M059J (cell line): ENCODE measurements at regions not wholly inside any gene's neighbourhood (a gene's known extent, or its start where the extent isn't known, plus 50 kb on each side); places are given as distances from the start of the nearest gene placed in this dataset.
"Not testable (repeated sequence)": the region's sequence is repeated elsewhere in the genome, so short reads cannot be mapped to it uniquely, and the experiment has no call there.

Source experiments
- DNase-seq: peaks from one replicate; pipeline ENCODE4 v3.0.0-alpha.2; 2012; ENCODE audit warnings: low read depth

- DNase-seq: no peak
Measured at GRCh38 chr10:8688881-8689280, 634.4 kb downstream of the GATA3 start.

- no peak for DNase-seq
Measured at GRCh38 chr10:8691498-8692017, 637.1 kb downstream of the GATA3 start.

- not testable (repeated sequence) for DNase-seq
Measured at GRCh38 chr10:8693635-8694034, 639.1 kb downstream of the GATA3 start.

DNA sequence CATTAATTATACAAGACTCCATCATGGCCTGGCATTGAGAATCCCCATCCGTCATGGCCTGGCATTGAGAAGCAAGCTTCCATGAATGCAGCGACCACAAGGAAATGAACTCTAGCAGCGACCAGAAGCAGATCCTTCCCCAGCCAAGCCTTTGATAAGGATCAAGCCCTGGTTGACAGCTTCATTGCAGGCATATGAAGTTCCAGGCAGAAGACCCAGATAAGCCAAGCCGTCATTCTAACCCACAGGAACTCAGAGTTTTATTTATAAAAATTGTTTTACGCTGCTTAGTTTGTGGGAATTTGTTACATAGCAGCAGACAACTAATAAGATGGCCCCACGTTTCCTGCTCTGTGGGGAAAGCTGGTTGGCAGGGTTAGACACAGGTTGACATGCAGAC is 642.3 kb downstream of the GATA3 start:
- peak; percentile 74 for DNase-seq

DNA sequence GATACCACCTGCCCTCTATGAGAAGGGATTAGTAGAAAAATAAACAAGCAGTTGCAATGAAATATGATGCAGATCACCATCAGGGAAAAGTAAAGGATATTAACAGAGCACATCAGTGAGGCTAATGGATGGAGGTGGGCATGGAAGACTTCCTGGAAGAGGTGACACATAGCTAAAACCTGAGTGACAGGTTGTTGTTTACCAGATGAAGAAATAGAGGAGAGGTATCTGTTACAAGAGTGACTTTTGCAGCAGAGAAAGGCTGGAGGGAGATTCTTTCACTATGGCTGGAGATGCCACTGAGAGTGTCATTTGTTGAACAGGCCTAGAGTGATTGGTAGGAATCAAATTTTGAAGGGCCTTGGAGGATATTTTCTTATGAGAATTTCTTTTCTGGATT is 646.2 kb downstream of the GATA3 start:
- no peak for DNase-seq

- no peak for DNase-seq
Measured at GRCh38 chr10:8702181-8702580, 647.7 kb downstream of the GATA3 start.

DNA sequence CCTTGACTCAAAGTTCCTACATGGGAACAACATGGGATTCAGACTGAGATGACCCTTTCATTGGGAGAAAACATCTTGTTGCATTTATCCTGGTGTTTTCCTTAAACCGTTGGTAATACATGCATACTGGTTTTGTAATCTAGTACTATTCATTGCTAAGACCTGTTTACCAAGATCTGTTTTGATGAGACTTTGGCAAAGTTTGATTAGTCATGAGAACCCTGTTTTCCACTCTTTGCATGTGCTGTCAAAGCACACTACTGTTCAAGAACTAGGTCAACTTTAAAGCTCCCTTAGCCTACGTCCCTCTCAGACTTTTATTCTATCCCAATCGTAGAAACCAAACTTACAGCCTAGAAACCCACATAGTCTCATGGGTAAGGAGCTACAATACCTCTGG is 650.9 kb downstream of the GATA3 start:
- DNase-seq: no peak

GRCh38 chr10:8712656-8713055 is 658.2 kb downstream of the GATA3 start:
- DNase-seq: peak; percentile 52

DNA sequence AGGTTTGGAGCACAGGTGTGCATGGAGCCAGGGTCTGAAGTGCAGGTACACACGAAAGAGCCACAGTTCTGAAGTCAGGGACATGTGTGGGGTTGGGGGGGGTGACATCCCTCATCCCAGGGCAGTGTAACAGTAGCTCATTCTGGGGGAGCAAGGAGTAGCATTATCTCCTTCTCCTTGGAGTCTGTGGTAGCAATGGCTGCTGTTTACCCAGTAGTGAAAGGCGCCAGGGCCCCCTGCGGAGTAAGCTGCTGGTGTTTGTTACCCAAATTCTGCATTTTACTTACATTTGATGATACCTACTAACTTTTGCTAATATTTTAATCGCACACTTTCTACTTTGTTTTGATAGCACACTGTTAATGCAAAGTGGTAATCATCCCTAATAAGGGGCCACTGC is 665.5 kb downstream of the GATA3 start:
- DNase-seq: no peak

DNA sequence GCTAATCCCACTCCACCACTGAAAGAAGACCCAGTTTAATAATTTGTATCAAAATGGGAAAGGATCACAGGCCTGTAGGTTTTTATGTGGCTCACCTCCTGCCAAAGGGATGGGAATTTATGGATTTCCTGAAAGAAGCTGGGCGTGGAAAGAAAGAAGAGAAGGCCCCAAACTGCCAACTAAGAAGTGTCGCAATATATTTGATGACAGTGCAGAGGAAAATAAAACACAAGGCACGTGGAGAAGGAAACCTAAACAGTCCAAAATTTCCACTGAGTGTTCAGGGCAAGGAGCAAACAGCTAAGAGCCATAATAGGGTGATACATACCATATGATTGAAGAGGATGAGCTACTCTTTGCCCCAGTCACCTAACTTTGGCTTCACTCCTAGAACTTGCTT is 667.2 kb downstream of the GATA3 start:
- peak; percentile 60 for DNase-seq

DNA sequence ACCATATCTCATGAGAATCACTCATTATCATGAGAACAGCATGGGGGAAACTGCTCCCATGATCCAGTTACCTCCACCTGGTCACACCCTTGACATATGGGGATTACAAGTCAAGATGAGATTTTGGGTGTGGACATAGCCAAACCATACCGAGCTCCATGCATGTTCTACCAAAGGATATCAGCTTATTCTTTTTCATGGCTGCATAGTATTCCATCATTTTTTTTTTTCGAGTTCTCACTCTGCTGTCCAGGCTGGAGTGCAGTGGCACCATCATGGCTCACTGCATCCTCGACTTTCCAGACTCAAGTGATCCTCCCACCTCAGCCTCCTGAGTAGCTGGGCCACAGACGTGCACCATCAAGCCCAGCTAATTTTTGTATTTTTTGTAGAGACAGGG is 668.3 kb downstream of the GATA3 start:
- DNase-seq: no peak

DNA sequence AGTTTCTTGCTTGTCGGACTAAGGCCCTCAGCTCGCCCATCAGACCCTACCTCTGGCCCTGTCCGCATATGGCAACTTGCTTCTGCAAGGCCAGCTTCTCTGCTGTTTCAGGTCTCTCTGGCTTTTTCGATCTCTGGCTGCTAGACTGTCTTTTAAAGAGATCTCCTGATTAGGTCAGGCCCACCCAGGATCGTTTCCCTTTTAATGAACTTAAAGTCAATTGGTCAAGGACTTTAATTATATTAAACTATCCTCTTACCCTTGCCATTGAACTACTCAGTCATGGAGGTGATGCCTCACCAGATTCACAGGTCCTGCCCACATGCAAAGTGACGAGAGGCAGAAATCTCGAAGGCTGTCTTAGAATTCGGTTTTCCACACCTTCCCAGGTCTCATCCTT is 670.9 kb downstream of the GATA3 start:
- DNase-seq: no peak

DNA sequence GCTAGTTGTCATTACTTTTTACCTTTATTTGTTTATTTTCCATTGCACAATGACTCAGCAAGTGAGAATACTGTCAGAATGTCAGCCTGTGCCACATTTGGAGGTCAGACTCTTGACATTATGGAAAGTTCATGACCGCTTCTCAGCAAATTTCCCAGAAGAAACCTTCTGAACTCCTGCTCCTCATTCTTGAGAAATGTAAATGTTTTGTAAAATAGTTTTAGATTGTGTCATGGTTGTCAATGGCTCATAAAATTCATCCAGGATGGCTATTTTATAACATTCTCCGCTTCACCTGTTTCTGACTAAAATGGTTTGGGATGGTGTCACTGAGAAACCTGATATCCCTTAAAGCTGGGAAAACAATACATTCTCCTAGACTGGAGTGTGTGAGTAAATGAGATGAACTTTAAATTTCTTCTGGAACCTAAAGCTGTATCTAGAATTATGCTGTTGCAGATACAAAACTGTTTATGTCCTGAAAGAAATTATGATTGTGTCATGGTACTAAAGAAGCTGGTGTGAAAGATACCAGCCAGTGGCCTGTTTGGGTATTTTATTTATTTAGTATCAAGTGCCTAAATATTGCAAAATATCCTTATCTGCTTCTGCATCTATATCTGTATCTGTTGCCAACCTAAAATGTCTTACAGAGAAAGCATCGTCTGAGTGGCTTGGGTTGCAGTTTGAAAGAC is 671.7 kb downstream of the GATA3 start:
- peak; percentile 81 for DNase-seq

DNA sequence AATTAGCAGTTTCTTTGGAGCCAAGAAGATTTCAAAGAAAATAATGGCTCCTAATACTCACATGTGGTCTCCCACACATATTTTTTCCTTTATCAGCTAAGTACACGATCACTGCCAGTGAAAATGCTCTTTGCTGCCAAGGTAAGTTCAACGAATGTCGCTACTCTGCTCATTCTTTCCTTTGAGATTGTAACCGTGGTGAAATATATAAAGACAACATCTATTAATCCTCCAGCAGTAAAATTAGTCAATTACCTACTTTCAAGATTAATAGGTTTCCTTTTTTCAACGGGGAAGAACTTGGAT is 672.2 kb downstream of the GATA3 start:
- peak; percentile 10 for DNase-seq

DNA sequence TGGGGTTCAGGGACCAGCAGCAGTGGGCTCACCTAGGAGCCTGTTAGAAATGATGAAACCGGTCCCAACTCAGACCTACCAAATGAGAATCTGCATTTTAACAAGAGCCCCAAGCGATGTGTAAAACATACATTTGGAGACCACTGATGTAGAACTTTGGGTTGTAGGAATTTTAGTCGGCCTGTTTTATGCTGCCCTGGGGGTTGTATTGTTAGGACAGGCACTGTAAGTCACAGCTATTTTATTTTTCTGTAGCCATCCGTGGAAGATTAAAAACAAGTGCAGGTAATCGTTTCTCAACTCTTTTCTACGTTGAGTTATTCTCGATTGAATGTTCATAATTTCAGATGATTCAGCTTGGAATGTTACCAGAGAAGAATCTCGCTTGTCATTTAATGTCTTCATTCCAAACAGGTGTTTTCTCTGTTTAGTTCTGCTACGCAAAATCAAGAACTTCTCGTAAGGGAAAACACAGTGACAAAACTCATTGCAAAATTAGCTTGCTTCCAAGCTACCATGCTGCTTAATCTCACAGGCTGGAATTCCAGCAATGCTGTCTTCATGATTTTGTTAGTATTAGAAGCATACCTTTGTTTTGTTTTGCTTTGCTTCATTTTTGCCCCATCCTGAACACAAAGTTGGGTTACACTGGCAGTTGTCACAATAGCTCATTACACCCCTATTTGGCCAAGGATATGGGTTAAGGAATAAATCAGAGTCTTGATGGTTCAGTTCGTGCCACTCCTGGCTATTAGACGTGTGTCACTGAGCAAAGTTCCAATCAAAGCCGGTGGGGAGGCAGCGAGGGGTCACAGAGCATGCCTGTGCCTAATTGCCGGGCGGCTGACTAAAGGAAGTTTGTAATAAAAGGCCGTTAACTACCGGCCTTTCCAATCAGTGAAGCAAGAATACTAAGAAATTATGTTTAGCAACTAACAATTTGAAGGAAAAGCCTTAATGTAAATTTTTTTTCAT is 676.9 kb downstream of the GATA3 start:
- peak; percentile 1 for DNase-seq

DNA sequence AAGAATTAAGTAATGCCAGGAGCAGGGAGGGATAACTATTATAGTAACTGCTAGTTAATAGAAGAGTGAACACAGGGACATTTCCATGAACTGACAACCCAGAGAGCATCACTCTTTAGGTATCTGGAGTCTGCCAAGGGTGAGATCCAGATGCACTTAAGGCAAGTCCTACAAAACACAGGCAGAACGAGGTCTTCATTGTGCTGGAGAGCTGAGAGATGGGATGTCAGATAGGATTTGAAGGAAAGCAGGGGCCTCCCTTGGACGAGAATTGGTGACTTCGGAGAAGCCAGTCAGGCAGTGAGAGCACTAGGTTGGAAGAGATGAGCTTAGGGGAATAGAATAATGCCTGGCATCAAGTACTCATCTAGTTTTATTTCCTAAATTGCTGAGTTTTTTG is 684.5 kb downstream of the GATA3 start:
- no peak for DNase-seq

DNA sequence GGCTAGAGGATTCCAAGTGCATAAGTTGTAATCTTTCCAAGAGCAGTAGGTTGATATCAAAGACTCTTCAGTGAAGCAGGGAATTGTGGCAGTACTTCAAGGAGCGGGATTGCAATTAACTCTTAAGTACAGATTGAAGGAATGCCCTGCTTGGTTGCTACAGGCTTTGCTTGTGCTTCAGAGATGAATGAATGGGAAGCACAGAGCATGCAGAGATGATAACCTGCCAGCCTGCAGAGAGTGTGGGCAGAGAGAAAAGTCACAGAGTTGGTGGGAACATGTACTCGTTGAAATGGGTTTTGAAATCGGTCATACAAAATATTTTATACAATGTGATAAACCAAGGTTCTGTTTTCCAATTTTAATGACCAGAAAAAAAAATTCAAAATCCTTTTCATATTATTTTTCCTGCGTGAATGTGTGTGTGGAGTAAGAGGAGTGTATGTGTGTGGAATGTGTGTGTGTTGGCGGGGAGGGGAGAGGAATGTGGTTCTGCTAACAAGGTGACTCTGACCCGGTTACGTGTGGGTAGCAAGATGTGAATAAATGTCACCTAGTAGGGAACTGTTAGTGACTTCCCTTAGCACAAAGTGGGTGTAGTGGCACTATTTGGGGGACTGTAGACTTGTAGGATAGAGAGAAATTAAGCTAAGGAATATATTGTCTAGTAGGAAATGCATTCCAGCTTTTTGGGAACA is 697.8 kb downstream of the GATA3 start:
- no peak for DNase-seq

- DNase-seq: peak; percentile 72
Measured at GRCh38 chr10:8758029-8758428, 703.5 kb downstream of the GATA3 start.

- no peak for DNase-seq
Measured at GRCh38 chr10:8766899-8767298, 712.4 kb downstream of the GATA3 start.

GRCh38 chr10:8767591-8767990 is 713.1 kb downstream of the GATA3 start:
- DNase-seq: peak; percentile 64

DNA sequence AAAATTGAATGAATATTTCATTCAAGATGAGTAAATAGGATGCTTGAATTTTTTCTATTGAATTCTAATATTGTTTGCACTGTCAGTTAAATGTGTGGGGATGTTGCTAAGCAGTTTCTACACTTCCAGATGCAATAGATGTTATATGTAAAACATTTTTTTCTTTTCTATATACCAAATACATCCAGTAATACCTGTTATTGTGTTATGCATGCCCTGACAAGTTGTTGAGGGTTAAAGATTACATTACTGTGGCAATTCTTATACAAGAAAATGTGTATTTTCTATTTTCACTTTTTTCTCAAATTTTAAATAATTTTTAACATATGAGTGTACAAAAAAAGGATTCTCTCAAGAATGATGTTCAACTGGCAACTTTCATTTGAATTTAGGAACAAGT is 713.9 kb downstream of the GATA3 start:
- no peak for DNase-seq

DNA sequence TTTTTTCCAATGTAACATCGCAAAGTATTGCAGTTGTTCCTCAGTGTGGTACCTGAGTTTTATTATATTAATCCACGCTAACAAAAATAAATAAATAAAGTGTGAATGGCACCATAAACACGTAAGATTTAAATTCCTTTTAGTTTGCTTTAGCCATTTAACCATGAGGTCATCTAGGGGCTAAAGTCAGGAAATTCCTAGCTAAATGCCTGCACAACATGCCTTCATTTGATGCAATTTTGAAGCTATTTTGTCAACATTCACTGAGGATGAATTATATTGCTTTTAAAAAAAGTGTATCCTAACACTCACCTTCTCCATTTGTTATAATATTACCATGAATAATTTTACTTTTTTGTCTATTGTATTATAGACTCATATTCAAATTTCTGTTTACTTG is 714.4 kb downstream of the GATA3 start:
- peak; percentile 12 for DNase-seq
